Retinal pigment epithelial cell (primary cell): ENCODE measurements at regions not wholly inside any gene's neighbourhood (a gene's known extent, or its start where the extent isn't known, plus 50 kb on each side); places are given as distances from the start of the nearest gene placed in this dataset.
"Not testable (repeated sequence)": the region's sequence is repeated elsewhere in the genome, so short reads cannot be mapped to it uniquely, and the experiment has no call there.

Experiments
- DNase-seq: peaks from one replicate; pipeline ENCODE4 v3.0.0-alpha.2; 2010; ENCODE audit warnings: low read depth
- H3K4me3 ChIP-seq: 2 replicates; pipeline ENCODE4 v1.5.1; 2011; ENCODE audit warnings: mild to moderate bottlenecking, low read length, control low read depth, moderate library complexity
- CTCF ChIP-seq: conservative IDR thresholded peaks from 2 replicates; pipeline ENCODE4 v1.5.1; 2011; ENCODE audit warnings: low read depth, low read length, control low read depth, inconsistent platforms

DNA sequence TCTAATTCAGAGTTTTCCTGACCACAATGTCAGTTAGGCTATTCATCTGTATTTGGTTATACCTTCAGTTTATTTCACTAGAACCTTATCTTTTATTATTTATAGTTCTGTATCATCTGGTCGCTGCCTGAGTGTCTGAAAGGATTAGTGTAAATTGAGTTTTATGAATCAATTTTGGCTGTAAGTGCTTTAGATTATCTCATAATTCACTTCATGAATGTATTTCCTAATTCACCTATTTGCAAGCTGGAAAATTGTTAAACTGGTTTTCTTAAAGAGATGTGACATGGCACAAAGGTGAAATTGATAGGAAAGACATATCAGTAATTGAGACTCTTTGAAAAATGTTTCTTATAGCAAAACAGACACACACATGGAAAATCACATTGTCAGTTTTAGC is 242.4 kb upstream of the ACO1 start:
- no peak overlapping the region for H3K4me3 ChIP-seq
- TF ChIP-seq CTCF: no peak
- DNase-seq: no peak

DNA sequence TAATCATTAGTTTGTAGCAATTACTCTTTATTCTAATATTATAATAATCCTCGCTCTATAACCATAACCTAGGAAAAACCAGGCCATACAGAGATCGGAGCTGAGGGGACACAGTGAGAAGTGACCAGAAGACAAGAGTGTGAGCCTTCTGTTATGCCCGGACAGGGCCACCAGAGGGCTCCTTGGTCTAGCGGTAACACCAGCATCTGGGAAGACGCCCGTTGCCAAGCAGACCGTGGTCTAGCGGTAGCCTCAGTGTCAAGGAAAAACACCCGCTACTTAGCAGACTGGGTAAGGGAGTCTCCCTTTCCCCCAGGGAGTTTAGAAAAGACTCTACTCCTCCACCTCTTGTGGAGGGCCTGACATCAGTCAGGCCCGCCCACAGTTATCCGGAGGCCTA is 235.9 kb upstream of the ACO1 start:
- not testable (repeated sequence) for H3K4me3 ChIP-seq, DNase-seq

- DNase-seq: no peak
- no peak overlapping the region for H3K4me3 ChIP-seq
- no peak for TF ChIP-seq CTCF
These were observed 223.2 kb upstream of the ACO1 start for GRCh38 chr9:32161209-32161608.

DNA sequence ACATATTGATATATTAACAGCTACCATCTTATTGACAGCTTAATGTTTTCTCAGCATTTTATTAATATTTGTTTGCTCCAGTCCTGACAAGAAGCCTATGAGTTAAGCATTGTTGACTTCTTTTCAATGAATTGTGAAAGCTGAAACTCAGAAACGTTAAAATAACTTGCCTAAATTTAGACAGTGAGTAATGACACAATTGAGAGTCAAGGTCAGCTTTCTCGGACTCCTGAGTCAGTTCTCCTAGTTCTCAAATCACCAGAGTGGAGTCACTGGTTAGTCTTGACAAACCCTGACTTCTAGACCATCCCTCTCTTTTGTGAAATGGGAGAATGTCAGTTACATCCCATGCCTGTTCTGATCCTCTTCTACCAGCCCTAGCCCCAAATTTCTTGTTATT is 222.7 kb upstream of the ACO1 start:
- TF ChIP-seq CTCF: no peak
- no peak overlapping the region for H3K4me3 ChIP-seq
- DNase-seq: no peak

- DNase-seq, H3K4me3 ChIP-seq: not testable (repeated sequence)
These were observed 218.1 kb upstream of the ACO1 start for GRCh38 chr9:32166316-32166715.

DNA sequence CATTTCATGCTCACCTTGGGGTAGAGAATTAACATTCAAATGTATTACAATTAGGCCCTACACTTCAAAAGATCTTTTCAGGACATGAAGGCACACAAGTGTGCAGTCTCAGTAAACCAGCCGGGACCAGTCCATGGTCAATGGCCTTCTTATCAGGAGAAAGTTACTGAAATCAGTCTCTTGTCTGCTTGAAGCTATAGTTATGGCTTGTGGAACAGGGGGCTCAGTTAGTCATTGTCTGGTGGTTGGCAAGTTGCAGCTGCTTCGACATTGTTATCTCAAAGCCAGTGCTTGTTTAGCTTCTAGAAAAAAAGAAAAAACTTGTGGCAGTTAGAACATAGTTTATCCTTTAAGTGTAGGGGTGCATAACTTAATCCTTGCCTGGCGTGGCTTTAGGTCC is 213.1 kb upstream of the ACO1 start:
- H3K4me3 ChIP-seq: no peak overlapping the region
- TF ChIP-seq CTCF: no peak
- no peak for DNase-seq

- no peak overlapping the region for H3K4me3 ChIP-seq
- no peak for DNase-seq
- TF ChIP-seq CTCF: no peak
These were observed 212.2 kb upstream of the ACO1 start for GRCh38 chr9:32172256-32172655.

DNA sequence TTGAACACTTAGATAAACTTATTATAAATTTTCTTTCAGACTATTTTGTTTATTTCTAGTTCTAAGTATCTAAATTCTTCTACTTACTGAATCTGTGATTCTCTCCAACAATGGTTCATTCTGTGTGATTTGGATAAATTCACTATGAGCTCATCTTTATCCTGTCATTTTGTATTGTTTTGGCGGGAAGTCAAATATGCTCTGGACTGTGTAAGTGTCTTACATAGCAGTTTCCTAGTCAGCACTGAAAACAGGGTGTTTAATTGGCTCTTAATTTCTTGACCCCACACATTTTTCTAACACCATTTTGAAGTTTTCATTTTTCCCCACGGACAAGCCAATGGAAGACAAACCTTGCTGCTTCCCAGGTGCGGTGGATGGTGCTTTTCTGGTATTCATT is 207.0 kb upstream of the ACO1 start:
- no peak for TF ChIP-seq CTCF
- DNase-seq: no peak
- no peak overlapping the region for H3K4me3 ChIP-seq
